Nucleus accumbens (tissue), 56 donors: ENCODE measurements at regions not wholly inside any gene's neighbourhood (a gene's known extent, or its start where the extent isn't known, plus 50 kb on each side); places are given as distances from the start of the nearest gene placed in this dataset.

Source experiments
- DNase-seq, 56 donors: peaks; one replicate each; lab custom pipeline; 2025; lab: John Stamatoyannopoulos, UW

DNA sequence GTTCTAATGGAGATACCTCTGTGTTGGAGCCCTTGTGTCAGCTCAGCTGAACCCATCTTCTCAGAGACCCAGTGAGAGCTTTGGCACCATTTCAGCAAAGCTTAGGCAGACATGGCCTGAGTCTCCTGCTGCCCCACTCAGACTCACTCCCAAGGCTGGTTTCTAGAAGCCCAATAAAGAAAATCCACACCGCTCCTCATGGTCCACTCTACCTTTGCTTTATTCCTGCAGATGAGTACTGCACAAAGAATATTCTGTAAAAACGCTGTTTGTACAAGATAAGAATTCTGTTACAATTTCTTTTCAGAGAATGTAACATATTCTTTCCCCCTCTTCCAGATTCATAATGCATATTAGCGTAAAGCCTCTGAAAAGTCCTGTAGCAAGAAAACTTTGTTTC, 129.3 kb downstream of the C5orf15 start:
- no peak for DNase-seq

DNA sequence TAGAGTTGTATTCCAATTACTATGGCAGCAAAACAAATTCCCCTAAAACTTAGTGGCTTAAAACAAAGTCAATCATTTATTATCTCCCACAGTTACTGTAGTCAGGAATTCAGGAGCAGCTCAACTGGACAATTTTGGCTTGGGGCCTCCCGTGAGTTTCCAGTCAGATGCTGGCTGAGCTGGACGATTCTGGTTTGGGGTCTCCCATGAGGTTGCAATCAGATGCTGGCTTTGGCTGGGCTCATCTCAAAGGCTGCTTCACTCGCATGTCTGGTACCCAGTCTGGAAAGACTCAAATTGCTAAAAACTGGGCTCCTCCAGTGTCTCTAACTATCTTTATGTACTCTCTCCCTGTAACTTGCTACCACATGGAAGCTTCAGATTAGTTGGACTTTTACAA, 130.1 kb downstream of the C5orf15 start:
- no peak for DNase-seq

- no peak for DNase-seq
Measured at GRCh38 chr5:133831491-133832224, 136.8 kb downstream of the C5orf15 start.

DNA sequence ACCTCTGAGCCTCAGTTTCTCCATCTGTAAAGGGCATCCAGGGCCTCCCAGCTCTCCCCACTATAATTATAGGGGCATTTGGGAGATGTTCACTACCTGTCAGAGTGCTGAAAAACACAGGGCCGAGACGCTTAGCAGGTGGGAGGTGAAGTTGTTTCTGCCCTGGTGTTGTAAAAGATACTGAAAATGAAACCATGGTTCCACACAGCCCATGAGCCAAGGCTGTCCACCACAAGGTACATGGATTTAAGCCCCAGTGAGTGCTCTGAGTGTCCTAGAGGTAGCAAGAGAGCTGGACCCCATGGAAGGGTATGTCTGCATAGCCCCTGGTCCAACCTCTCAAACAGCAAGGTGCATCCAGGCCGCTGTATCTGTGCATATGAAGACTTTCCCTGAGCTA, 137.5 kb downstream of the C5orf15 start:
- no peak for DNase-seq

GRCh38 chr5:133830281-133830680, 138.1 kb downstream of the C5orf15 start:
- no peak for DNase-seq

DNA sequence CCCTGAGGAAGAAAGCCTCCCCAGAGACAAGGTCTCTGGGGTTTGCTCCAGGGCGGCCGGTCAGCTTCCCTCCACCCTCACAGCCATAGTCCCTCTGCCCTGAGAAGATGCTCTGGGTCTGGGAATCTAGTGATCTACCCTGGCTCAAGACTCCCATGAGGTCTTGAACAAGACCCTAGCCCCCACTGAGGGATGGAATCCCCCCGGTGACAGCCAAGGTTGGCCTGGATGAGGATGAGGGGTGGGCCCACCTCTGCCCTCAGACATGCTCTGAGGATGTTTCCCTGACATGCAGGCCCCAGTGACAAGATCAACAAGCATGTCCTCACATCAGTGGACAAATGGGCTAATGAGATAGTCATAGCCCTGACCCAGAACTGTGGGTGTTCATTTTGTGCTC, 138.6 kb downstream of the C5orf15 start:
- DNase-seq = no peak

- no peak for DNase-seq
Measured at GRCh38 chr5:133828722-133829121, 139.7 kb downstream of the C5orf15 start.

GRCh38 chr5:133827830-133828229, 140.6 kb downstream of the C5orf15 start:
- no peak for DNase-seq

DNA sequence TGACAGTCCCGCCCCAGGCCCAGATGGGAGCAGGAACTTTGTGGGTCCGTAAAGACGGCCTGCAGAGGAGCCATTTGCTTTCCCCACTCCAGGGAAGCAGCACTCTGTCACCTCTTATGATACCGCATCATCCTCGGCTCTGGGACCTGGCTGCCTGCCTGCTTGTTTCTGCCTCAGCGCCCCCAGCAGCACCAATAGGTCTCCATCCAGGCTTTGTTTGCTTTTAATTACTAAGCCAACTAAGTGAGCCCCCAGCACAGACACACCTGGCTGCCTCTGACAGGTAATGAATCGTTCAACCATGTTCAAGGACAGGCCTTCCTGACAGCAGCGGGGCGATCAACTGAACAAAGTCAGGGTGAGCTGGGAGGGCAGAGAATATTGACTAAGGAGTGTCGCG, 141.4 kb downstream of the C5orf15 start:
- DNase-seq = no peak

GRCh38 chr5:133825631-133826289, 142.7 kb downstream of the C5orf15 start:
- DNase-seq = no peak

- DNase-seq = no peak
Measured at GRCh38 chr5:133824661-133825254, 143.7 kb downstream of the C5orf15 start.

DNA sequence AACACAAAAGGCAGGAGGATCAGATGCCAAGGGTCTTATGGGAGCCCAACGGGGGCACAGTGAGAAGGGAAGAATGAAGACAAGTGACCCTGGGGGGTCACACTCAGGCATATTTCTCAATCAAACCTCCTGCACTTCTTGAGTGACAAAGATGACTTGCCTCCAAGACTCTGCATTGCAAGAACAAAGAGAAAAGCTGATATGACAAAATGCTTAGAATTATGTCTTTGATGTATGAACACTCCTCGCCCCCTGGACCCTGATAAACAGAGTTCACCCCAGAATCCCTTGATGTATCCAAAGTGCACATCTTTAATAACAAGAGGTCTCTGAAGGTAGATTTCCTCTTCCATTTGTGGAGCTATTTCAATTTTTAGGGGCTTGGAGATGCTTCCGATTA, 146.5 kb downstream of the C5orf15 start:
- DNase-seq = no peak

GRCh38 chr5:133821311-133821741, 147.1 kb downstream of the C5orf15 start:
- no peak for DNase-seq

GRCh38 chr5:133820507-133820906, 147.9 kb downstream of the C5orf15 start:
- no peak for DNase-seq

DNA sequence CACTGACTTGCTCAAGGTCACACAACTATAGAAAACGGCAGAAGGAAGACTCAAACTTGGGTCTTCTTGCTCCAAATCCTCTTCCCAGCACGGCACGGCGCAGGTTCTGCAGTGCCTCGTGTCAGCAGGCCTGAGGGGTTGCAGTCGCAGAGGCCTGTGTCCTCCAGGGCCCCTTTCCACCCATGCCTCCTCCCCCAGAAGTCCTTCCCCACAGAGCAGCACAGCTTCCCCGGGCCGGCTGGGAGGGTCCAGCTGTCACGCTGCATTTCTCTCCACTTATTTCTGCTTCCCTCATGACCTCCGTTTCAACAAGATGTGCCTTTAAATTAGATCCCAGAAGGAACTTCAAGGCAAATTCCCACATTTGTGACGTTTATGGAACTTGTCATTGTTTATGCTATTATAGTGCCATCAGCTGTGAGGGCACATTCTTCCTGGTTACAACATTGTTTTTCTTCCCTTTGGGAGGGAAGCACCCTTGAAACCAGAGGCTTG, 148.4 kb downstream of the C5orf15 start:
- no peak for DNase-seq

- no peak for DNase-seq
Measured at GRCh38 chr5:133818869-133819600, 149.4 kb downstream of the C5orf15 start.

GRCh38 chr5:133818031-133818431, 150.4 kb downstream of the C5orf15 start:
- peak in 1 of 56 donors; percentile 14 for DNase-seq

DNA sequence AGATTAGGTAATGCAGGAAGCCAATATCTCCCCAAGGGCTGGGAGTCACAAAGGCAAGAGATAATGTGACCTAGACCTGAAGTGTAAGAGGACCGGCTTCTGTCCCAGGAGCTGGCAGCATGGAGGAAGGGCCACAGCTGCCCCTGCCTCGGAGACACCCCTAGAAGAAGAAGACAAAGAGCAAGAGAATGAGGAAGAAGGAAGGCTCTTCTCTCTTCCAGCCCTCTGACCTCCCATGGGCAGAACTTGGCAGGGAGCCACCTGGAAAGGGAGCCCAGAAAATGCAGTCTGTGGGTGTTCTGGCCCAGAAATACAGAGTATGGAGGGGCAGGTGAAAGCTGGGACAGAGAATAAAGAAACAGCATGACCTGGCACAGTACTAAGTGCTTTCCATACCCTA, 151.0 kb downstream of the C5orf15 start:
- no peak for DNase-seq

GRCh38 chr5:133816791-133817190, 151.6 kb downstream of the C5orf15 start:
- no peak for DNase-seq

DNA sequence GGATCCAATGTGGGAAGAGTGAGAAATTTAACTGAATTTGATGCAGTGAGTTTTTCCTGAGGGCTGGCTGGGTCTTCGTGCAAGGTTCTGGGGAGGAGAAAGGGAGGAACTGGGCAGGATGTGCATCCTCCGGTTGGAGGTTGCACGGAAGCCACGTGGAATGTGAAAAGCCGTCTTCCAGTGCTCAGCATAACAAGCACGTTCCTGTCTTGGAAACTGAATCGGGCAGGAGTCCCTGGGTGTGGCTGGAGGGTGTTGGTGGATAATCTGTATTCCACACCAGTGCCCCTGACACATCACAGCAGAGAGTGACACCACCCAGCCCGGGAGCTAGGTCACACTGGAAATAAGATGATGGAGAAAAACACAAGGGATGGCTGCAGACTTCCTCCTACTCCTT, 154.3 kb downstream of the C5orf15 start:
- no peak for DNase-seq

- DNase-seq = no peak
Measured at GRCh38 chr5:133811168-133811567, 157.3 kb downstream of the C5orf15 start.
